MM.1S (cell line): ENCODE measurements at regions not wholly inside any gene's neighbourhood (a gene's known extent, or its start where the extent isn't known, plus 50 kb on each side); places are given as distances from the start of the nearest gene placed in this dataset.

ENCODE experiments used
- DNase-seq: peaks from one replicate; pipeline ENCODE4 v3.0.0-alpha.2; 2015
- H2AFZ ChIP-seq: fragments of 300-600 bp; sonication (generic); 2 replicates; pipeline ENCODE4 v1.6.0; 2016; ENCODE audit warnings: antibody characterized with exemption, low read length
- H3F3A ChIP-seq: fragments of 300-600 bp; sonication (generic); 2 replicates; pipeline ENCODE4 v1.6.1; 2016; ENCODE audit warnings: mild to moderate bottlenecking, antibody characterized with exemption, low read length, moderate library complexity, mixed read lengths; ENCODE audit not compliant: insufficient read depth
- H3K27ac ChIP-seq: fragments of 300-600 bp; sonication (generic); 2 replicates; pipeline ENCODE4 v1.5.1; 2016; ENCODE audit warnings: mild to moderate bottlenecking, low read length
- H3K27me3 ChIP-seq: fragments of 300-600 bp; sonication (generic); replicated peaks from 2 replicates; pipeline ENCODE4 v1.6.0; 2016; ENCODE audit warnings: low read length; ENCODE audit not compliant: insufficient read depth
- H3K36me3 ChIP-seq: fragments of 300-600 bp; sonication (generic); replicated peaks from 2 replicates; pipeline ENCODE4 v1.6.1; 2016; ENCODE audit warnings: mild to moderate bottlenecking, low read length, mixed read lengths; ENCODE audit not compliant: insufficient read depth
- H3K4me1 ChIP-seq: fragments of 300-600 bp; sonication (generic); 2 replicates; pipeline ENCODE4 v1.6.1; 2016; ENCODE audit warnings: low read length, mixed read lengths
- H3K4me2 ChIP-seq: fragments of 300-600 bp; sonication (generic); 2 replicates; pipeline ENCODE4 v1.6.0; 2016; ENCODE audit warnings: low read depth, low read length
- H3K4me3 ChIP-seq: fragments of 300-600 bp; sonication (generic); 2 replicates; pipeline ENCODE4 v1.5.1; 2016; ENCODE audit warnings: low read length, mixed read lengths
- H3K79me2 ChIP-seq: fragments of 300-600 bp; sonication (generic); 2 replicates; pipeline ENCODE4 v1.6.1; 2016; ENCODE audit warnings: mixed run types, low read length, mixed read lengths
- H3K9ac ChIP-seq: fragments of 300-600 bp; sonication (generic); 2 replicates; pipeline ENCODE4 v1.6.1; 2016; ENCODE audit warnings: low read length, mixed read lengths
- H3K9me2 ChIP-seq: fragments of 300-600 bp; sonication (generic); replicated peaks from 2 replicates; pipeline ENCODE4 v1.6.1; 2016; ENCODE audit warnings: mild to moderate bottlenecking, low read length, mixed read lengths; ENCODE audit not compliant: insufficient read depth
- H3K9me3 ChIP-seq: fragments of 300-600 bp; sonication (generic); replicated peaks from 2 replicates; pipeline ENCODE4 v1.6.1; 2016; ENCODE audit warnings: mild to moderate bottlenecking, low read length, mixed read lengths; ENCODE audit not compliant: insufficient read depth
- H4K20me1 ChIP-seq: fragments of 300-600 bp; sonication (generic); 2 replicates; pipeline ENCODE4 v1.6.1; 2016; ENCODE audit warnings: mild to moderate bottlenecking, low read length, moderate library complexity, mixed read lengths; ENCODE audit not compliant: insufficient read depth
- EZH2 ChIP-seq: fragments of 300-600 bp; sonication (generic); optimal IDR thresholded peaks from 2 replicates; pipeline ENCODE3; 2017; ENCODE audit warnings: low read depth, mild to moderate bottlenecking, antibody characterized with exemption, low read length, mixed read lengths
- EZH2phosphoT487 ChIP-seq: fragments of 300-600 bp; sonication (generic); IDR thresholded peaks from 2 replicates; pipeline ENCODE4 v1.6.1; 2018; ENCODE audit warnings: antibody characterized with exemption, low read length
- TF ChIP-seq, protein P1 (sequence below): fragments of 300-600 bp; sonication (generic); IDR thresholded peaks from 2 replicates; pipeline ENCODE4 v1.5.1; 2016; ENCODE audit warnings: antibody characterized with exemption, low read length, mixed read lengths

DNA sequence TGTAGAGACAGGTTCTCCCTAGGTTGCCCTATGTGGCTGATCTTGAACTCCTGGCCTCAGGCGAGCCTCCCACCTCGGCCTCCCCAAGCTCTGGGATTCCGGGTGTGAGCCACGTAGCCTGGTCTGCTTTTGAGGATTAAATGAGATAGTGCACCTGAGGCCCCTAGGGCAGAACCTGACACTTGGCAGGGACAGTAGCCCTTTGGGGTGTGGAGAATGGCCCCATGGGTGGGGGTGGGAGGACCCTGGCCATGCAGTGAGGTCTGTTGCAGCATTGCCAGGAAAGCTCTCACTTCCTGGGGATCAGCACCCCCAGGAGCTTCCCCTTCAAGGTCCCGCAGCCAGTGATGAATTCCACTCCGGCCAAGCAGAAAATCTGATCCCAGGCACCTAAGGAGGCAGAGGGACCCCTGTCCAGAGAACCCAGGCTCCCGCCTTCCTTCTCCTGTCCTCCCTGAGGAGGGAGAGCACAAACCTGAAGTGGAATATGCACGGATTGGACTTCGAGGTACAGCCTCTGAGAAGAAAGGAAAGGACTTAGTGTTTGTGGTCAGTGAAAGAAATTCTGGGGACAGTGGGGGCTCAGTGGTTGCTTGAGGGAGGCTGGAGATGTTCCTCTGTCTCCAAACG, 73.9 kb upstream of the UNC5A start:
- H3K27me3 ChIP-seq, result peaks cover 97% of the 10 kb centered on the region

GRCh38 chr5:176736931-176737745, 73.2 kb upstream of the UNC5A start:
- H3K27me3 ChIP-seq, result peaks cover 97% of the 10 kb centered on the region
- H3K4me2 ChIP-seq, result no peak overlapping the region
- no peak overlapping the region for H3K4me3 ChIP-seq
- H3F3A ChIP-seq, result no peaks in the 10 kb centered on the region
- H4K20me1 ChIP-seq, result no peaks in the 10 kb centered on the region
- DNase-seq, result no peak
- no peaks in the 10 kb centered on the region for H3K9me3 ChIP-seq
- H3K9me2 ChIP-seq, result no peaks in the 10 kb centered on the region
- H3K36me3 ChIP-seq, result no peaks in the 10 kb centered on the region
- no peak overlapping the region for H3K27ac ChIP-seq
- H3K4me1 ChIP-seq, result no peaks in the 10 kb centered on the region
- H2AFZ ChIP-seq, result no peak overlapping the region
- TF ChIP-seq, protein P1, sequence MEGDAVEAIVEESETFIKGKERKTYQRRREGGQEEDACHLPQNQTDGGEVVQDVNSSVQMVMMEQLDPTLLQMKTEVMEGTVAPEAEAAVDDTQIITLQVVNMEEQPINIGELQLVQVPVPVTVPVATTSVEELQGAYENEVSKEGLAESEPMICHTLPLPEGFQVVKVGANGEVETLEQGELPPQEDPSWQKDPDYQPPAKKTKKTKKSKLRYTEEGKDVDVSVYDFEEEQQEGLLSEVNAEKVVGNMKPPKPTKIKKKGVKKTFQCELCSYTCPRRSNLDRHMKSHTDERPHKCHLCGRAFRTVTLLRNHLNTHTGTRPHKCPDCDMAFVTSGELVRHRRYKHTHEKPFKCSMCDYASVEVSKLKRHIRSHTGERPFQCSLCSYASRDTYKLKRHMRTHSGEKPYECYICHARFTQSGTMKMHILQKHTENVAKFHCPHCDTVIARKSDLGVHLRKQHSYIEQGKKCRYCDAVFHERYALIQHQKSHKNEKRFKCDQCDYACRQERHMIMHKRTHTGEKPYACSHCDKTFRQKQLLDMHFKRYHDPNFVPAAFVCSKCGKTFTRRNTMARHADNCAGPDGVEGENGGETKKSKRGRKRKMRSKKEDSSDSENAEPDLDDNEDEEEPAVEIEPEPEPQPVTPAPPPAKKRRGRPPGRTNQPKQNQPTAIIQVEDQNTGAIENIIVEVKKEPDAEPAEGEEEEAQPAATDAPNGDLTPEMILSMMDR, result no peak
- no peak for TF ChIP-seq EZH2
- no peak for TF ChIP-seq EZH2phosphoT487
- no peaks in the 10 kb centered on the region for H3K79me2 ChIP-seq
- no peak overlapping the region for H3K9ac ChIP-seq

More for the DNA sequence above, 73.9 kb upstream of the UNC5A start:
- no peaks in the 10 kb centered on the region for H3K36me3 ChIP-seq
- DNase-seq, result no peak
- no peak overlapping the region for H2AFZ ChIP-seq
- no peaks in the 10 kb centered on the region for H3F3A ChIP-seq
- H3K9me2 ChIP-seq, result no peaks in the 10 kb centered on the region
- H3K4me3 ChIP-seq, result no peak overlapping the region
- H3K27ac ChIP-seq, result no peak overlapping the region
- no peaks in the 10 kb centered on the region for H3K79me2 ChIP-seq
- H3K4me2 ChIP-seq, result no peak overlapping the region
- no peaks in the 10 kb centered on the region for H3K9me3 ChIP-seq
- no peak overlapping the region for H3K9ac ChIP-seq
- no peaks in the 10 kb centered on the region for H3K4me1 ChIP-seq
- TF ChIP-seq EZH2 (no peak), EZH2phosphoT487 (no peak)
- TF ChIP-seq, protein P1, result no peak
- no peaks in the 10 kb centered on the region for H4K20me1 ChIP-seq

DNA sequence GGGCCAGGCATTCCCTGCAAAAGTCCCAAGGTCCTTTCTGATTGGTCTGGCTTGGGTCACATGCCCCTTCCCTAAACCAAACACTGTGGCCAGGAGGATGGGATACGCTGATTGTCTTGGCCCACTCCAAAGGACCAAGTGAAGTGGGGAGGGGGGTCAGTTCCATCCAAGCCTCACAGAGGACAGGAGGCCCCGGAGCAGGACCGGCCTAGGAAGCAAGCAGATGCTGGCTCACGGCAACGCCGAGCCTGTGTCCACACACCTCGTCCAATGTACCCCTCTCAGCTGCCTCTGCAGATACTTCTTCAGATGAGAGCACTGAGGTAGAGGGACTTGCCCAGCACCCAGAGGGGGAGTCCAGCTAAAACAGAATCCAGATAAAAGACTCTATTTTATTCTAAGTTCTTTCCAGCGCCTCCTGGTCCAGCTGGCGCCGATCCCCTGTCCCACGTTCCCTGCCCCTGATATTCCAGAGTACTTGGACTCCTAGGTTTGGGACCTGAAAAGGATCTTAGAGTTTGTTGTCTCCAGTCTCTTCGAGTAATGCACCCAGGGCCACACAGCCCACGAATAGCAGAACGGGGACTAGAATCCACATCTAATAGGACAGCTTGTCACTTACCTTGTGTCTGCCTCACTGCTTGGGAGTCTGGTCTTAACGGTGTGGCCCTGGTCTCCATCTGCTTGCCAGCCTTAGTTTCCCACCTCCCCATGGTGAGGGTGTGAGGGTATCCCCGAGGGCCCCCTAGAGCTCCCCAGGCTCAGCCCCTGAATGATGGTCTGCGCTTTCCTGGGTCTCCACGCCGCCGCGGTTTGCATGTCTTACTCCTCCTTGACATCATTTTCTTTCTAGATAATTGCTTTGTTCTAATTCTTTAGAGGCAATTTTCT, 72.4 kb upstream of the UNC5A start:
- H3K4me2 ChIP-seq, result no peak overlapping the region
- no peaks in the 10 kb centered on the region for H3K9me2 ChIP-seq
- no peaks in the 10 kb centered on the region for H3K36me3 ChIP-seq
- no peaks in the 10 kb centered on the region for H4K20me1 ChIP-seq
- no peaks in the 10 kb centered on the region for H3K9me3 ChIP-seq
- TF ChIP-seq EZH2phosphoT487 (no peak), EZH2 (no peak)
- TF ChIP-seq, protein P1, result no peak
- H3K79me2 ChIP-seq, result no peaks in the 10 kb centered on the region
- H2AFZ ChIP-seq, result no peak overlapping the region
- H3K9ac ChIP-seq, result no peak overlapping the region
- no peak overlapping the region for H3K27ac ChIP-seq
- H3F3A ChIP-seq, result no peaks in the 10 kb centered on the region
- H3K4me3 ChIP-seq, result no peak overlapping the region
- H3K27me3 ChIP-seq, result peaks cover 95% of the 10 kb centered on the region
- DNase-seq, result no peak
- H3K4me1 ChIP-seq, result no peaks in the 10 kb centered on the region
